HCT116 (cell line): ENCODE measurements at regions not wholly inside any gene's neighbourhood (a gene's known extent, or its start where the extent isn't known, plus 50 kb on each side); places are given as distances from the start of the nearest gene placed in this dataset.

ENCODE experiments used
- CTCF ChIP-seq, 3 experiments: fragments of 200-600 bp in 1 of 3; sonication (generic) in 1 of 3; IDR thresholded peaks in 2 of 3; conservative IDR thresholded peaks in 1 of 3; 2 replicates each; pipeline ENCODE4 v1.5.1; 2012 to 2017; ENCODE audit warnings: low read depth in 2 of 3, low read length in 2 of 3, antibody characterized with exemption in 1 of 3, borderline replicate concordance in 1 of 3, control low read depth in 1 of 3, mild to moderate bottlenecking in 1 of 3, mixed read lengths in 1 of 3, mixed run types in 1 of 3, moderate library complexity in 1 of 3; ENCODE audit not compliant: insufficient read depth in 1 of 3
- EZH2 ChIP-seq: fragments of 200-600 bp; sonication (generic); IDR thresholded peaks from 2 replicates; pipeline ENCODE4 v1.6.1; 2017; ENCODE audit warnings: antibody characterized with exemption, mixed run types
- EZH2phosphoT487 ChIP-seq: fragments of 200-600 bp; IDR thresholded peaks from 2 replicates; pipeline ENCODE4 v1.6.1; 2018; ENCODE audit warnings: antibody characterized with exemption, borderline replicate concordance
- POLR2AphosphoS5 ChIP-seq: IDR thresholded peaks from 2 replicates; pipeline ENCODE4 v1.6.1; 2011; ENCODE audit warnings: mild to moderate bottlenecking, low read depth, low read length, moderate library complexity
- RAD21 ChIP-seq: IDR thresholded peaks from 2 replicates; pipeline ENCODE4 v1.6.1; 2012; ENCODE audit warnings: low read depth, mild to moderate bottlenecking

GRCh38 chrX:122582975-122583305 lies 601.1 kb upstream of the GRIA3 start:
- TF ChIP-seq CTCF (IDR thresholded peaks at IDR 0.05 in 2 of 3, conservative IDR thresholded peaks at IDR 0.05 in 1 of 3; ENCODE audit: borderline replicate concordance in 1 of 3, insufficient read depth in 1 of 3, low read depth in 2 of 3, low read length in 2 of 3) (no peak), POLR2AphosphoS5 (no peak), EZH2 (no peak), EZH2phosphoT487 (no peak), RAD21 (no peak)
